COLO829 (cell line): ENCODE measurements at regions not wholly inside any gene's neighbourhood (a gene's known extent, or its start where the extent isn't known, plus 50 kb on each side); places are given as distances from the start of the nearest gene placed in this dataset.
"Not testable (repeated sequence)": the region's sequence is repeated elsewhere in the genome, so short reads cannot be mapped to it uniquely, and the experiment has no call there.

Source experiments
- DNase-seq: peaks from one replicate; pipeline ENCODE4 v3.0.0; 2012; ENCODE audit warnings: low spot score

DNA sequence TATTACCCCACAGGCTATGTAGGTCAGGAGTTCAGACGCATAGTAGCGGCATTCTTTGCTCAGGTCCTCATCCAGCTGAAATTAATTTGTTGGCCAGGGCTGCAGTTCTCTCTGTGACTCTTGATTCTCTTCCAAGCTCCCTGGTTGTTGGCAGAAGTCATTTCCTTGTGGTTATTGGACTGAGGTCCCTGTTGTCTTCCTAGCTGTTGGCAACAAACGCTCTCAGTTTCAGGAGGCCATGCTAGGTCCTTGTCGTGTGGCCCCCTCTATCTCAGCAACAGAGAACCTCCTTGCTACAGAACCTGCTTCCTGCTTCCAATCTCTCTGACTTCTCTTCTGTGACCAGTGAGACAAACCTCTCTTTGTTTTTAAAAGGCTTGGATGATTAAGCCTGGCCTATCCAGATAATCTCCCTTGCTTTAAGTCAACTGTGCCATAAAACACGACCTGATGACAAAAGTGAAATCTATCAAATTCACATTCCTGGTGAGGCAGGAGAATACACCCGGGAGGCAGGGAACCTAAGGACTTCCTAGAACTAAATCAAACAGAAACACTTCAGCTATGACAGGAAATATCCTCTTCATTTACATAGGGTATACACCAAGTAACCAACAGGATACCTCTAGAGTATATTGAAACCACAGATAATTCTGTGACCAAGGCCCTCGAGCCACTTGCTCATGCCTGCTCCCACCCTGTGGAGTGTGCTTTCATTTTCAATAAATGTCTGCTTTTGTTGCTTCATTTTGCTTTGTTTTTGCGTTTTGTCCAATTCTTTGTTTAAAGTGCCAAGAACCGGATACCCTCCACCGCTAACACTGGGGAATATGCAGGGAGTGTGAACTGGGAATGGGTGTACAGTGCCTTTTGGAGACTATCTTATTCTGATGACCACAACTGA lies 196.0 kb downstream of the BTBD3 start:
- peak; percentile 97 for DNase-seq

DNA sequence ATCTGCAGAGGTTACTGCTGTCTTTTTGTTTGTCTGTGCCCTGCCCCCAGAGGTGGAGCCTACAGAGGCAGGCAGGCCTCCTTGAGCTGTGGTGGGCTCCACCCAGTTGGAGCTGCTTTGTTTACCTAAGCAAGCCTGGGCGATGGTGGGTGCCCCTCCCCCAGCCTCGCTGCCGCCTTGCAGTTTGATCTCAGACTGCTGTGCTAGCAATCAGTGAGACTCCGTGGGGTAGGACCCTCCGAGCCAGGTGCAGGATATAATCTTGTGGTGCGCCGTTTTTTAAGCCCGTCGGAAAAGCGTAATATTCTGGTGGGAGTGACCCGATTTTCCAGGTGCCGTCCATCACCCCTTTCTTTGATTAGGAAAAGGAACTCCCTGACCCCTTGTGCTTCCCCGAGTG lies 211.4 kb downstream of the BTBD3 start:
- DNase-seq, result not testable (repeated sequence)

DNA sequence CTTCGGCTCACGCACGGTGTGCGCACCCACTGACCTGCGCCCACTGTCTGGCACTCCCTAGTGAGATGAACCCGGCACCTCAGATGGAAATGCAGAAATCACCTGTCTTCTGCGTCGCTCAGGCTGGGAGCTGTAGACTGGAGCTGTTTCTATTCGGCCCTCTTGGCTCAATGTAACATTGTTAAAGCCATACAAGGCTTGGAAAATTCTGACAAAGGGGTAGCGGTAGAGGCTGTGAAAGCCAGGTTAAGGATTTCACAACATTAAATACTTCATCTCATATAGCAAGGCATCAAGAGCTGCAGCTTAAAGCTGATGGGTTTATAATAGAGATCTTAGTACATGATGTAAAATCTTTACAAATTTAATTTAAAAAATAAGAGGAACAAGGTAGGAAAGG lies 211.8 kb downstream of the BTBD3 start:
- DNase-seq, result not testable (repeated sequence)

DNA sequence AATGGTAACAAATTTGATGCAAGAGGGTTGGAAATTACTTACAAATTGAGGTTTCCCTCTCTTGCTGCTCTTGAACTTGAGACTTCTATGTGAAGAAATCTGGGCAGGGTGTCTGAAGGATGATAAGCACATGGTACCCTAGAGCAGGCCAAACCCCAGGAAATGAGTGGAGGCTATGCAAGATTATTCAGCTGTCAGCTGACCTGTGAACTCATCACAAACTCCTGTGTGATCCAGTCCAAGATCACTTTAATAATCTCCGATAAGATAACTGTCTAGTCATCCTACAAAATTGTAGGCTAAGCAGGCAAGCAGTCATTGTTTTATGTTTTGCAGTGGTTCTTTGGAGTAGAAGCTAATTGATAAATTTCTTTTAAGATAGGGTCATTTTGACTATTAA lies 213.1 kb downstream of the BTBD3 start:
- no peak for DNase-seq

DNA sequence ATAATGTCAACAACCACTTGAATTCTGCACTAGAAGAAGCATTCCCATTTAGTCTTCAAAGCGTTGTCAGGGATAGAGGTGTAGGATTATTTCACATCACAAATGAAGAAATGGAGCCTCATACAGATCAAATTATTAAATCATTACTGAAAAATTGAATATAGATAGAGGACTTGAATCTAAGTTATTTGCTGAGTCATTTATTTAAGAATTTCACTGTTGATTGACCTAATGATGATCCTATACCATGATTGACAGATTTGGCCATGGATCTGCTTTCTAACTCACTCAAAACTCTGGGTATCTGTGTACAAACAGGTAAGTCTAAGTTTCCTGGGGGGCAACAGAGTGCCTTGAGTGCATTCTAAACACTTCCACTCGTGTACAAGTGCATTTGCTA lies 215.9 kb downstream of the BTBD3 start:
- DNase-seq, result no peak

DNA sequence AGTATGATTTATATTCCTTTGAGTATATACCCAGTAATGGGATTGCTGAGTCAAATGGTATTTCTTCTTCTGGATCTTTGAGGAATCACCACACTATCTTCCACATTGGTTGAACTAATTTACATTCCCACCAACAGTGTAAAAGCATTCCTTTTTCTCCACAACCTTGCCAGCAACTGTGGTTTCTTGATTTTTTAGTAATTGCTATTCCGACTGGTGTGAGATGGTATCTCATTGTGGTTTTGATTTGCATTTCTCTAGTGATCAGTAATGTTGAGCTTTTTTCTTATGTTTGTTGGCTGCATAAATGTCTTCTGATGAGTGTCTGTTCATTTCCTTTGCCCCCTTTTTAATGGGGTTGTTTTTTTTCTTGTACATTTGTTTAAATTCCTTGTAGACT lies 228.3 kb downstream of the BTBD3 start:
- DNase-seq, result not testable (repeated sequence)

DNA sequence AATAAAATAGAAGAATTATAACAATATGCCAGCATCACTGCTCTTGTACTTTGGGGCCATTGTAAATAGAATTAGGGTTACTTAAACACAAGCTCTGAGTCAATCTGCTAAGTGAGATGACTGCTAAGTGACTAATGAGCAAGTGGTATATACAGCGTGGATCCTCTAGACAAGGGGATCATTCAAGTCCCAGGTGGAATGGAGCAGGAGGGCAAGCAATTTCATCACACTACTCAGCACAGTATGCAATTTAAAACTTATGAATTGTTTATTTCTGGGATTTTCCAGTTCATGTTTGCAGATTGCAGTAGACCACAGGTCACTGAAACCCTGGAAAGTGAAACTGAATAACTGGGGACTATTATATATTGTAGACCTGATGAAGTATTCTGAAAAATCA lies 235.3 kb downstream of the BTBD3 start:
- DNase-seq, result peak; percentile 62

DNA sequence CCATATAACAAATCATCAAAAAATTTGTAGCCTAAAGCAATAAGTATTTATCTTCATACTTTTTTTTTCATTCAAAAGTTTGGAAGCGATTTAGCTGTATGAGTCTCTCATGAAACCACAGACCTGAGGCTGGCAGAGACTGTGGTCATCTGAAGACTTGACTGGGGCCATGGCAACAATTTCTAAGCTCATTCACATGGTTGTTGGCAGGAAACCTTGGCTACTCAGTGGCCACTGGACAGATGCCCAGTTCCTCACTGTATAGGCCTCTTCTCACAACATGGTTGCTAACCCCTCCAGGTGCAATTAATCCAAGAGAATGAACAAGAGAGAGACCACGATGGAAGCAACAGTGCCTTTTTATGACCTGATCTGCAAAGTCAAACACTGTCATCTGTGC lies 235.9 kb downstream of the BTBD3 start:
- DNase-seq, result peak; percentile 53

DNA sequence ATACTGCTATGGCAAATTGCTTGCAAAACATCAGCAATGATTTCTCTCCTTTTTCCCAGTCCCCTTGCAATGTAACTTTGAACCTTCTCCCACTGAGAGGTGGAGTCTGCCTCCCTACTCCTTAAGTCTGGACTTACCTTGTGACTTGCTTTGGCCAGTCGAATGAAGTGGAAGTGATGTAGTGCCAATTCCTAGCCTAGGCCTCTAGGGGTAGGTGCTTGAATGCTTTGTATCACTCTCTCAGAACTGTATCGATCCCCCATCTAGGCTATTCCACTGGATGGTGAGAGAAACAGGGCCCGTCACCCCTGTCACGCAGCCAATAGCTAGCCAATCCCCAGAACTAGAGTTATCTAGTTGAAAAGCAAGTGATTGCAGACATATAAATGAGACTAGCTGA lies 238.6 kb downstream of the BTBD3 start:
- DNase-seq, result no peak

DNA sequence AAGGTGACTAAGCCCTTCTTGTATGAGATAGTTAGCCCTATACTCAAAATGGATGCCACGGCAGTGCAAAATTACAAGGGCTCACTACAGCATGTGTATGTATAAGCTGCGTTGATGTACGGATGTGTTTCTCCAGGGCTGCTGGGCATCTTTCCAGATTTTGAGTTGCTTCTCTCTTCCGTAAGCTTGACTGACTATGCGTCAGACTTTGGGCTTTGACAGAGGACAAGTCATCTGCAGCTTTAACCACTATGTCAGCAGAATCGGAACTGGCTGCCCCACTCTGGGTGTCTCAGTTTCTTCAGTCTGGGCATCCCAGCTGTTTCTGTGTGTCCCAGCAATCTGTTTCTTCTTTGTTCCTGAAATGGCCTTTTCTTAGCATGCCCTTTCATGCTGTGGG lies 241.6 kb downstream of the BTBD3 start:
- no peak for DNase-seq

DNA sequence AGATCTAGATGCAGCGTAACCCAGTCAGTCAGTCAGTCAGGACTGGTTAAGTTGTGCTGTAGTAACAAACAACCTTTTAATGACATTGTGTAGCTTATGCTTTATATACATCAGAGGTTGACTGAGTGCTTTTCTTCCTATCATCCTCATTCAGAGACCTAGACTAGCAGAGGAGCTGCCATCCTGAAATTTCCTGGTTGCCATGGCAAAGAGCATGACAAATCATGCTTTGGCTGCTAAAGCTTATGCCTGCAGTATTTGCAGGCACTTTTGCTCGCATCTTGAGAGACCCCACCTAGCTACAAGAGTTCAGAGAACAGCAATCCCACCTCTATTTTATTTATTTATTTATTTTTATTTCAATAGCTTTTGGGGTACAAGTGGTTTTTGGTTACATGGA lies 244.0 kb downstream of the BTBD3 start:
- no peak for DNase-seq

DNA sequence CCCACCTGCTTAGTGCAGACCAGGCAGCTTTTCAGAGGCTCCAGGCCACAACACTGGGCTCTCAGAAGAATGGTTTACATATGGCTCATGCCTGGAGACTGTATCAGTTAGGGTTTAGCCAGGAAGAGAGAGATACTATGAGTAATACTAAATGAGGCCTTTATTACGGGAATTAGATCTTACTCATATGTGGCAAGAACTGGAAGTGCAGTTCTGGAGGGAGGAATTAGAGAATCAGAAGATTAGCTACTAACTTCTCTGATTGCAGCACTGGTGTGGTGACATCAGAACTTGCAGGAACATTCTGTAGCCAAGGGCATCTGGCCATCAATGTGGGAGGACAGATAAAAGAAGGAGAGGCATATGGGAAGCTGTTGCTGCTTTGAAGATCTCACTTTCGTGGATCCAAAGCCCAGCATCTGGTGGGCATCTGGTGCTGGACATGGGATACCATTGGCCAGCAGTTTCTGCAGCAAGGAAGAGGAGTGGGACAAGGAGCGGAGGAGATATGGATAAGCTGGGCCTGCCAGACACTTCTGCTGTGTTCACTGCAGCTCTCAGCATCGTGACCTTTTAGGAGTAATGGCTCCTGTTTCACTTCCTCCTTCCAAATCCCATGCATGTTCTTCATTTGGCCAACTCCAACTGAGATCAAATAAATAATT lies 248.5 kb downstream of the BTBD3 start:
- peak; percentile 91 for DNase-seq

DNA sequence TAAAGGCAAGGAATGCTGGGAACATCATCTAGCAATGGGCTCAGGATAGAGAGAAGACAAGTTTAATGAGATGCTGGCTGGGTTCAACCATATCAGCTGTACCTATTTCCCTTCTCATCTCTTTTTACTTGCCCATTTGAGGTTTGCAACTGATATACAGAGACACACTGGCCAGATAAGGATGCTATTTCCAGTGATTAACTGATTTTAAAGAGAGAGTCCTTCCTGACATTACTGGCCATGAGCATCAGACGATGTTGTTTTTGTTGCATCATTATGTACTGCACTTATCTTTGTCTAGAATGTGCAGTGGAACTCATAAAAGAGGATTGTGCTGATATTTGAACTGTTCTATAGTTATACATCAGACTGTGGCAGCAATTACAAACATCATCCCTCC lies 252.7 kb downstream of the BTBD3 start:
- DNase-seq, result no peak

DNA sequence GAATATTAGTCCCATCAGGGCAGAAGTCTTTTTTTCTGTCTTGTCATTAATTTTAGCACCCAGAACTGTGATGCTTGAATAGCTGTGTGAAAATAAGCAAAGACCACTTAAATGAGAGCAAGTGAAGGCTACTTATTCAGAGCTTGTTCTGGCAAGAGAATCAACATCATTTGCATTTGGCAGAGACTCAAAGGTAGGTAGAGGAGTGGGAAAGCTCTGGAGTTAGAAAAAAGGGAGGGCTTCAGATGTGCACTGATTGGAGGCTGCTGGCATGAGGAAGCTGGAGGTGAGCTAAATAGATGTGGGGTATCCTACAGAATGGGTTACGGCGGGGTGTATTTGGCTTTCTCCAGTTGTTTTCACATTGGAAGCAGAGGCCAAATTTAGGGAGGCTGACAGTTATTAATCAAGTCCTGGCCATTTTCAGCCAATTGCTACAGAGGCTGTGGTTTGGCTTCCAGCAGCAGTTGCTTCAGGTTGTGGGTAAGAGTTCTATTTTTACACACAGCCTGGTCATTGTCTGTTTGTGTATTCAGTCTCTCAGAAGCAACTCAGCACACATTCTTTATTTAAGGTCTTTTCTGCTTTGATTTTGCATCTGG lies 254.3 kb downstream of the BTBD3 start:
- DNase-seq, result no peak

DNA sequence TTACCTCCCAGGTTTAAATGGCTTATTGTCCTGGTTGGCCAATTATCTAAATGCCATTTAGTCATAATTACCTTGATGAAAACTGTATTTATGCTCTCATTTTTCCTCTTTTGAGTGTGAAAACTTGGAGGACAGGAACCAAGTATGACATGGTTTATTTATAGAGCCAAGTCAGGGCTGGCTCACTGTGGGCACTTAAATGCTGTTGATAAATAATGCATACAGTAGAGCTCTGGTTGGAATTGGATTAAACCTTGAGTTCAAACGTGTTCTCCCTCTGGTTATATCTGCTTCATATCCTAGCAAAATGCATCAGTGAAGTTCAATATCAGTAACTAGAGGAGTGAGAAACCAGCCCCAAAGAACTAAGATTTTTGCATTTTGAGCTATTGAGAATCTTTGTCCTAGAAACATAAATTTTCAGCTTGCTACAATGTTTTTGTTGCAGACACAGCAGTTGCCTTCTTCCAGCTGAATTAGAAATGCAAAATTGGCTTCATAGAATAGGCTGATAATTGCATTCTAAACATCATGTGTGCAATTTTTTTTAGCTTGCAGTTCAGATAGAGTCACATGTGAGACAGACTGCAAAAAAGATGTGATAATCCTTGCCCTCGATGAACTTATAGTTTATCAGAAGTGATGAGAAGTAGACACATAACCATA lies 255.8 kb downstream of the BTBD3 start:
- no peak for DNase-seq

DNA sequence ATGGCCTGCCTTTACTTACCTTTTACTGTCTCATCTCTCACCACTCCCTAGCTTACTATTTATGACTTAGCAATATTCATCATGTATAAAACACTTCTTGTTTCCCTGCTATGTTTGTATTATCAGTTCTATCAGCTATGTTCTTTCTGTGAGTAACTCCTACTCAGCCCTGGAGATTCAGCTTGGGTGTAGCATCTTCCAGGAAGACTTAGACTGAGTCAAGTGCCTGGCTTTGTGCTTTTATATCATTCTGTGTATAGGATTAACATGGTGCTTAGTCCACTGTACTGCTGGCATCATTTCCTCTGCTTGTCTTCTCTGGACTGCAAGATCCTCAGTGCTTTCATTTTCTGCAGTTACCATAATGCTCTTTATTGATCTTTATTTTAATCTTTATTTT lies 257.8 kb downstream of the BTBD3 start:
- DNase-seq, result no peak

DNA sequence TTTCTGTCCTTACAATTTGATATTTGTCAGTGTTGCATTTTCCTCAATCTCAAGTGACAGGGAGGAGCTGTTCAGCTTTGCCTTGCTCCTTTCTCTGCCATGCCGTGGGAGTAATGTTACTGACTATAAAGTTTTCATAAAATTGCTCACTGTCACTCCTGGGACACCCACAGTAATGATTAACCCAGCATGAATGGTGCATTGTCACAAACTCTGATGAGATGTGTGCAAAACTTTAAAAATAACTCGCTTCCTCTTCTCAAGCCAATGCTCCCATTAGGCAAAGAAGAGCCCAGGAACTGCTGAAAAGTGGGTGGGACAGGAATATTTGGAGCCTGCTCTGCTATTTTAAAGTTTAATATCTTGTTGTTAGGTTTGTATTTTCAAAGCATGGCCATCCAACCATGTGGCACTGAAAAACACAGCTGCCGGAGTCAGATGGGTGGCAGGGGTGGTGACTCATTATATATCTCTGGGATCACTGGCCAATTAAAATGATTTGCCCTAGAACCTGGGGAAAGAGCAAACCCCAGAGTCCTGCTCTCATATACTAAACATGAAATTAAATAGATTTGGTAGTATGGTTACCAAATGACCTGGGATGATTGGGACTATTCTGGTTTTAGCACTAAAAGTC lies 260.1 kb downstream of the BTBD3 start:
- DNase-seq, result peak; percentile 78

DNA sequence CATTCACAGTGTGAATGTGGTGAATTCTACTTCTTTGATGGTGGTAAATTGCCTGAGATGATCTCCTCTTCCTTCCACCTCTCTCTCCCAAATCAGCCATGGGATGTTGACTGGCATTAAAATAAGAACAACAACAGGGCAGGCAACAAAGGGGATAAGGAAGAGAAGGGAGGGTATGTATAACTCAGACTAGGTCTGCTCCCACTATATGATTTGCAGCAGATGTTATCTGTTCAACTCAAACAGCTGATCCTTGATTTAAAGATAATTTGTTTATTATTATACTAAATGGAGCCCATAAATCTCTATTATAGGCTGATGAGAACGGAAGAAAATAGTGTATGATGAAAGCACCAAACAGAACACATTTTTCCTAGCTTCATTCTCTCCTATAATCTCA lies 262.0 kb downstream of the BTBD3 start:
- no peak for DNase-seq

DNA sequence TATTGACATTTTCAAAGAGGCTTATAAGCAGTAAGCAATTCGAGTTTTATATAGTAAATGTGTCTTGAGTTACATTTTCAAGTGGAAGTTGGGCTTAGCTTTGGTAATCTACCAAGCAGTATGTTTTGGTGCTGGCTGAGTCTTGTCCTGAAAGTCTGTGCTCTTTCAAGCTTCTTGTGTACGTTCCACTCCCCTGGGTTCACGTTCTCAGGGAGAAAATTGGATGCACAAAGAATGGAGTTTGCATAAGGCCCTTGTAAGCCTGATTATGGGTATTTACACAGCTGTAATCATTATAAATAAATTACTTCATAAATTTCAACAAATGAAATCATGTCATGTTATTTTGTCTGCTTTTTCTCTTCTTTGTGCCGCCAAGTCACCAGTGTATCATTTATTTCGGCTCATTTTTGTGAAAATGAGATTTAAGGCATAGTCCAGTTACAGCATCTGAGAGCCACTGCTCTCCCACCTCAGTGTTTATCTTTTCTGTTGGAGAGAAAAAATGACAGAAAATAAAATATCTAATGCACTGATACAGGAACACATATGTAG lies 262.5 kb downstream of the BTBD3 start:
- no peak for DNase-seq

DNA sequence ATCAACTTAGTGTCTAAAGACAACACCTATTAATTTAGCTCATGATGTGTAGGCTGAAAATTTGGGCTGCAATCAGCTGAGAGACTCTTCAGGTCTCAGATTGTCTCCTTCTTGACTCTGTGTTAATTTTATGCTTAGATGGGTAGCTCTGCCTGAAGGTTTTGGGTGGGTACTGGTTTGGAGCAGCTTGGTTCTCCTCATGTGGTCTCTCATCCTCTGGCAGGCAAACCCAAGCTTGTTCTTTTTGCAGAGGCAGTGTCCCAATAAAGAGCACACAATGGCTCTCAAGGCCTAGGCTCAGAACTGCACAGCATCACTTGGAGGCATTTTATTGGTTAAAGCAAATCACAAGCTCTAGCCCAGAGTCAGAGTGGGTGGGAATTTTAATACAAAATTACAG lies 280.6 kb downstream of the BTBD3 start:
- no peak for DNase-seq

DNA sequence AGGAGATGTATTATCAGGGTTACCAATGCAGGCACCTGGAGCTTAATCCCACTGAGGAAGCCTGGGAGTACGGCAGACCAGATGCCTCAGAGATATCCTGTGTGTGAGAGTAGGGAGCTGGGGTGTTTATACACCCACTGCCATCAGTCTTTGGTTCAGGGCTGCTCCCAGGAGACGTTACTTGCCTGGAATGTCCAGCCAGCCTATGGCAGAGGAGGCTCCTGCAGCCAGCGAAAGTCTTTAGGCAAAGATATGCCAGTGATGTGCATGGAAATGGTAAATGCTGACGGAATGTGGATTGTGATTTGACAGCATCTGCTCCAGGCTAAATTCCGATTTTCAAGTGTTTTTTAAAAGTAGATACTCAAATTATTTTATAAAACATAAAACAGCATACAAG lies 282.0 kb downstream of the BTBD3 start:
- DNase-seq, result no peak
